22Rv1 (cell line): ENCODE measurements at regions not wholly inside any gene's neighbourhood (a gene's known extent, or its start where the extent isn't known, plus 50 kb on each side); places are given as distances from the start of the nearest gene placed in this dataset.

Experiments
- ZFX ChIP-seq: fragments of 450-650 bp; IDR thresholded peaks from 2 replicates; pipeline ENCODE4 v1.6.1; 2017; ENCODE audit warnings: antibody characterized with exemption, borderline replicate concordance
- TF ChIP-seq, protein P1 (sequence below): fragments of 450-650 bp; IDR thresholded peaks from 2 replicates; pipeline ENCODE4 v1.5.1; 2017; ENCODE audit warnings: mild to moderate bottlenecking

DNA sequence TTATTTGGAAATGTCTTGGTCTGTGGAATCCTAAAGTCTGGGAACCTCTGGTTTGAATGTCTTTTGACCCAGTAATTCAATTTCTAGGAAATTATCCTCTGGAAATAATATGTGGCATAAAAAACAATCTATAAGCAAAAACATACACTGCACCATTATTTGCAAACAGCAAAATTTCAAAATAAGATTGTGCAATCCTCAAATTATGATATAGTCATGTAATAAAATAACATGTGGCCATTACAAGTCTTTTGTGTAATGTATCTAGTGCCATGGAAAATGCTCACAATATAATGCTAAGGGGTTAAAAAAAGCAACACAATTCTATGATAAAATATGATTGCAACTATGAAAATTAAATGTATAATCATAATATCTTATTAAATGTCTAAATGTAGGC lies 312.9 kb upstream of the RUNX1 start:
- TF ChIP-seq, protein P1, sequence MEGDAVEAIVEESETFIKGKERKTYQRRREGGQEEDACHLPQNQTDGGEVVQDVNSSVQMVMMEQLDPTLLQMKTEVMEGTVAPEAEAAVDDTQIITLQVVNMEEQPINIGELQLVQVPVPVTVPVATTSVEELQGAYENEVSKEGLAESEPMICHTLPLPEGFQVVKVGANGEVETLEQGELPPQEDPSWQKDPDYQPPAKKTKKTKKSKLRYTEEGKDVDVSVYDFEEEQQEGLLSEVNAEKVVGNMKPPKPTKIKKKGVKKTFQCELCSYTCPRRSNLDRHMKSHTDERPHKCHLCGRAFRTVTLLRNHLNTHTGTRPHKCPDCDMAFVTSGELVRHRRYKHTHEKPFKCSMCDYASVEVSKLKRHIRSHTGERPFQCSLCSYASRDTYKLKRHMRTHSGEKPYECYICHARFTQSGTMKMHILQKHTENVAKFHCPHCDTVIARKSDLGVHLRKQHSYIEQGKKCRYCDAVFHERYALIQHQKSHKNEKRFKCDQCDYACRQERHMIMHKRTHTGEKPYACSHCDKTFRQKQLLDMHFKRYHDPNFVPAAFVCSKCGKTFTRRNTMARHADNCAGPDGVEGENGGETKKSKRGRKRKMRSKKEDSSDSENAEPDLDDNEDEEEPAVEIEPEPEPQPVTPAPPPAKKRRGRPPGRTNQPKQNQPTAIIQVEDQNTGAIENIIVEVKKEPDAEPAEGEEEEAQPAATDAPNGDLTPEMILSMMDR, result no peak
- no peak for TF ChIP-seq ZFX
